Muscle of arm (tissue), 1 donor: ENCODE measurements at regions not wholly inside any gene's neighbourhood (a gene's known extent, or its start where the extent isn't known, plus 50 kb on each side); places are given as distances from the start of the nearest gene placed in this dataset.

Source experiments
- DNase-seq: peaks from one replicate; pipeline ENCODE4 v3.0.0-alpha.2; 2013

GRCh38 chr7:131254211-131254610, 73.5 kb upstream of the MKLN1 start:
- DNase-seq: no peak

GRCh38 chr7:131255242-131255641, 72.4 kb upstream of the MKLN1 start:
- DNase-seq: no peak

DNA sequence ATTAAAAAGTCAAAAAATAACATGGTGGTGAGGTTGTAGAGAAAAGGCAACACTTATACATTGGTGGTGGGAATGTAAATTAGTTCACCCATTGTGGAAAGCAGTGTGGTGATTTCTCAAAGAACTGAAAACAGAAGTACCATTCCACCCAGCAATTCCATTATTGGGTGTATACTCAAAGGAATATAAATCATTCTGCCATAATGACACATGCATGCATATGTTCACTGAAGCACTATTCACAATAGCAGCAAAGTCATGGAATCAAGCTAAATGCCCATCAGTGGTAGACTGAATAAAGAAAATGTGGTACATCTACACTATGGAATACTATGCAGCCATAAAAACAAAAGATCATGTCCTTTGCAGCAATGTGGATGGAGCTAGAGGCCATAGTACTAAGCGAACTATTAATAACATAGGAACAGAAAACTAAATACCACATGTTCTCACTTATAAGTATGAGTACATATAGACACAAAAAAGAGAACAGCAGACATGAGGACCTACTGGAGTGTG, 66.1 kb upstream of the MKLN1 start:
- DNase-seq: no peak

DNA sequence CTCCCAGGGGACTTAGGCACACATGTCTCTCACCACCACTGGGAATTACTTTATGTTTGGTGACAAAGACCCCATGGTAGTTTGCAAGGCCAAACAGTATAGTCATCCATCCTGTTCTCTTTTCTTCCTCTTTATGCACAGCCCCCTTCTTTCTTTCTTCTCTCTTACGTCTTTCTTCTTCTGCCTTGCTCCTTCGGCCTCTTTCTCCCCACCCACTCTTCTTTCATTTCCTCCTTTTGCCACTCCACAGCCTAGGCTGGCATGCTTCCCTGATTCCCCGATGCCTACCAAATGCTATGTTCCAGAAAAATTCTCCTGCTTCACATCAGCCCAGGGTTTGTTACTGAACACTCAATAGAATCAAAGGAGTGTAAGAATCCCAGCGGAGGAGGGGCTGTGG, 62.4 kb upstream of the MKLN1 start:
- DNase-seq: no peak

GRCh38 chr7:131267631-131268030, 60.0 kb upstream of the MKLN1 start:
- DNase-seq: no peak

- DNase-seq: no peak
These were observed 58.8 kb upstream of the MKLN1 start for GRCh38 chr7:131268906-131269305.

- no peak for DNase-seq
These were observed 55.6 kb upstream of the MKLN1 start for GRCh38 chr7:131272086-131272485.

DNA sequence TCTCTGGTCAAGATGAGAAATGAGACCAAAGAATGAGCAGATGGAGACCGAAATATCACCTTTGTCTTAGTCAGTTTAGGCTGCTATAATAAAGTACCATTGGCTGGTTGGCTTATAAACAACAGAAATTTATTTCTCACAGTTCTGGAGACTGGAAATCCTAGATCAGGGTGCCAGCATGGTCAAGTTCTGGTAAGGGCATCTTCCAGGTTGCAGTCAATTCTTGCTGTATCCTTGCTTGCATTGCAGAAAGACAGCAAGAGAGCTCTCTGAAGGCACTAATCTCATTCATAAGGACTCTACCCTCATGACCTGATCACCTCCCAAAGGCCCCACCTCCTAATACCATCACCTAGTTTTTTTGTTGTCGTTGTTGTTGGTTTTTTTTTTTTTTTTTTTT, 52.7 kb upstream of the MKLN1 start:
- DNase-seq: no peak

DNA sequence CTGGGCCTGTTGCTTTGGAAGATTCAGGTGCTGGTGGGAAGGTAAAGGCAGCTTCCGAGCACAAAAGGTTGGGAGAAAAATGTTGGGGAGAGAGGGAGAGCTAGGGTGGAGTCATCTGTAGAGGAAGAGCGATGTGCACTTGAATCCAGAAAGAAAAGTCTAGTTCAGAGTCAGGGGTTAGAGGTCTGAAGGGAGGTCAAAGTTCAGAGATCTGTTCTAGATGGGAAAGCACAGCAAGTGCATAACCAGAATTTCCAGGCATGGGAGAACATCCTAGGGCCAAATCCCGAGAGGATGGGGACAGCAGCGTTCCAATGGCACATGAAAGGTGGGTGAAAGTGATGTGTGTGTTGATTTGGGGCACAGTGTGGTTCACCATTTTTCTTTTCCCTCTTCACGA, 51.5 kb upstream of the MKLN1 start:
- no peak for DNase-seq

DNA sequence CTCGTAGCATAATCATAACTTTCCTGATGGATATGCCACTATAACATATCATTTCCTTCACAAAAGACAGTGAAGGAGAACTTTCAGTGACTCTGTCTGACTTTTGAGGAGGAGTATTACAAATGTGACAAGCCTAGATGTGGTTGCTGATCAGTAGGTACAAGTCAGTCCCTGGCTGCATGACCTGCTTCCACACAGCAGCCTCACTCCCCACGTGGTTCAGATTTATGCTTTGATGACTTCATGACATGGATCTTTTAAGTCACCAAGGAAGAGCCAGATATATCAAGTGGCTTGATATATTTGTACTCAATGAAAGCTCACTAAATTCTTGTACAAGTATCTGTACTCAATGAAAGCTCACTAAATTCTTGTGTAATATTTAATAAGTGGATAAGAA, 50.9 kb upstream of the MKLN1 start:
- DNase-seq: no peak
